HepG2 (cell line): ENCODE measurements at regions not wholly inside any gene's neighbourhood (a gene's known extent, or its start where the extent isn't known, plus 50 kb on each side); places are given as distances from the start of the nearest gene placed in this dataset.

Source experiments
- AHR ChIP-seq: IDR thresholded peaks from 2 replicates; pipeline ENCODE4 v1.6.1; 2018; ENCODE audit warnings: missing genetic modification reagents, missing compliant biosample characterization
- ARID5B ChIP-seq: IDR thresholded peaks from 2 replicates; pipeline ENCODE4 v1.4.0; 2020; ENCODE audit warnings: mild to moderate bottlenecking, missing genetic modification reagents
- FOXA1 ChIP-seq, 2 experiments: fragments of 450-650 bp in 1 of 2; sonication (generic) in 1 of 2; formaldehyde crosslinking in 1 of 2; IDR thresholded peaks; 2 replicates each; pipeline versions ENCODE4 v1.4.0 to v1.6.1; 2016 to 2020; ENCODE audit warnings: missing genetic modification reagents in 1 of 2
- GATAD1 ChIP-seq: IDR thresholded peaks from 2 replicates; pipeline ENCODE4 v1.6.1; 2016; ENCODE audit warnings: missing genetic modification reagents, missing compliant biosample characterization
- MYC ChIP-seq: sonication (generic); formaldehyde crosslinking; IDR thresholded peaks from 2 replicates; pipeline ENCODE4 v1.9.0; 2021; ENCODE audit warnings: missing genetic modification reagents, borderline replicate concordance
- NFKB2 ChIP-seq: sonication (generic); formaldehyde crosslinking; IDR thresholded peaks from 2 replicates; pipeline ENCODE4 v1.4.0; 2020; ENCODE audit warnings: missing genetic modification reagents, borderline replicate concordance
- SP5 ChIP-seq: IDR thresholded peaks from 2 replicates; pipeline ENCODE4 v1.6.1; 2016; ENCODE audit warnings: low read depth, borderline replicate concordance
- TFE3 ChIP-seq: IDR thresholded peaks from 2 replicates; pipeline ENCODE4 v1.6.1; 2016
- THAP9 ChIP-seq: sonication (generic); formaldehyde crosslinking; IDR thresholded peaks from 2 replicates; pipeline ENCODE4; 2020; ENCODE audit warnings: missing genetic modification reagents, mild to moderate bottlenecking, borderline replicate concordance
- ZNF264 ChIP-seq: sonication (generic); formaldehyde crosslinking; IDR thresholded peaks from 2 replicates; pipeline ENCODE4 v1.4.0; 2020; ENCODE audit warnings: missing genetic modification reagents
- ZNF274 ChIP-seq: sonication (generic); formaldehyde crosslinking; IDR thresholded peaks from 2 replicates; pipeline ENCODE4 v1.5.1; 2020; ENCODE audit warnings: mild to moderate bottlenecking, missing genetic modification reagents
- ZNF280D ChIP-seq: sonication (generic); formaldehyde crosslinking; IDR thresholded peaks from 2 replicates; pipeline ENCODE4 v1.5.1; 2020; ENCODE audit warnings: mild to moderate bottlenecking, missing genetic modification reagents
- ZNF574 ChIP-seq: sonication (generic); formaldehyde crosslinking; IDR thresholded peaks from 2 replicates; pipeline ENCODE4 v1.4.0; 2020; ENCODE audit warnings: missing genetic modification reagents

GRCh38 chr5:119299615-119300310 is 56.1 kb upstream of the TNFAIP8 start (continued):
- TF ChIP-seq MYC (CRISPR knock-in tag) (peak; percentile 72; the same call in 1 of the 2 replicates), ZNF264 (CRISPR knock-in tag) (peak; percentile 56; the same call in 1 of the 2 replicates), AHR (0 out of 2 replicates have a peak, but pooled peaks have one; percentile 31), TFE3 (CRISPR knock-in tag) (peak; percentile 36; the same call in 1 of the 2 replicates), THAP9 (CRISPR knock-in tag) (peak; percentile 79; the same call in 1 of the 2 replicates), GATAD1 (peak; percentile 52; the same call in 1 of the 2 replicates), ARID5B (CRISPR knock-in tag) (peak; percentile 81), ZNF280D (CRISPR knock-in tag) (peak; percentile 84), FOXA1 (IDR thresholded peaks at IDR 0.05) (0 out of 2 replicates have a peak, but pooled peaks have one; percentile 30), FOXA1 (CRISPR knock-in tag; IDR thresholded peaks at IDR 0.05) (peak; percentile 97), ZNF574 (CRISPR knock-in tag) (peak; percentile 58), SP5 (CRISPR knock-in tag) (peak; percentile 68), ZNF274 (CRISPR knock-in tag) (0 out of 2 replicates have a peak, but pooled peaks have one; percentile 49), NFKB2 (CRISPR knock-in tag) (peak; percentile 44; the same call in 1 of the 2 replicates)
